A673 (cell line): ENCODE measurements at regions not wholly inside any gene's neighbourhood (a gene's known extent, or its start where the extent isn't known, plus 50 kb on each side); places are given as distances from the start of the nearest gene placed in this dataset.

Source experiments
- BruUV-seq: library from RNA; stranded (reverse); fragments of 400-500 nt; replicated peaks from 2 replicates; lab custom pipeline; 2021; lab: Mats Ljungman, UMichigan
- CTCF ChIA-PET: fragments of 300-600 bp; sonication (Branson Sonifier 250); formaldehyde crosslinking; loops from one replicate; lab custom pipeline; 2022; ENCODE audit warnings: antibody characterized with exemption; lab: Charles Lee
- POLR2A ChIA-PET: fragments of 300-600 bp; sonication (Branson Sonifier 250); formaldehyde crosslinking; loops from one replicate; lab custom pipeline; 2022; ENCODE audit warnings: antibody characterized with exemption; ENCODE audit not compliant: low non-redundant PET; lab: Charles Lee
- DNase-seq: peaks from one replicate; pipeline ENCODE4 v3.0.0-alpha.2; 2015; ENCODE audit warnings: low spot score
- H3K27ac ChIP-seq: fragments of 200-600 bp; sonication (generic); 2 replicates; pipeline ENCODE4 v1.5.1; 2016; ENCODE audit warnings: mixed run types, low read depth, mild to moderate bottlenecking, mixed read lengths, antibody characterized with exemption, low read length; ENCODE audit not compliant: poor library complexity, severe bottlenecking
- H3K27me3 ChIP-seq: fragments of 200-600 bp; sonication (generic); replicated peaks from 2 replicates; pipeline ENCODE4 v1.6.1; 2017; ENCODE audit warnings: mixed run types, low read depth, mild to moderate bottlenecking, mixed read lengths, antibody characterized with exemption, low read length; ENCODE audit not compliant: insufficient read depth, poor library complexity
- H3K36me3 ChIP-seq: fragments of 200-600 bp; sonication (generic); 2 replicates; pipeline ENCODE4 v1.6.1; 2016; ENCODE audit warnings: mixed run types, mild to moderate bottlenecking, mixed read lengths, antibody characterized with exemption, low read length; ENCODE audit not compliant: insufficient read depth, poor library complexity, severe bottlenecking
- H3K4me1 ChIP-seq: fragments of 200-600 bp; sonication (generic); 2 replicates; pipeline ENCODE4 v1.6.1; 2017; ENCODE audit warnings: mixed run types, mild to moderate bottlenecking, mixed read lengths, antibody characterized with exemption, low read length; ENCODE audit not compliant: insufficient read depth, poor library complexity, severe bottlenecking
- H3K4me3 ChIP-seq: fragments of 200-600 bp; sonication (generic); 2 replicates; pipeline ENCODE4 v1.5.1; 2016; ENCODE audit warnings: low read depth, mixed run types, mild to moderate bottlenecking, mixed read lengths, low read length; ENCODE audit not compliant: poor library complexity, severe bottlenecking
- H3K9me3 ChIP-seq: fragments of 200-600 bp; sonication (generic); 2 replicates; pipeline ENCODE4 v1.6.1; 2016; ENCODE audit warnings: mixed run types, low read depth, mild to moderate bottlenecking, mixed read lengths, antibody characterized with exemption, low read length; ENCODE audit not compliant: poor library complexity, severe bottlenecking
- EZH2 ChIP-seq: fragments of 200-600 bp; sonication (generic); IDR thresholded peaks from 2 replicates; pipeline ENCODE4 v1.6.1; 2017; ENCODE audit warnings: borderline replicate concordance, low read depth, mild to moderate bottlenecking, mixed read lengths, antibody characterized with exemption, low read length; ENCODE audit not compliant: poor library complexity, severe bottlenecking
- intact Hi-C: fragments of 100-400 bp; cut with micrococcal nuclease; formaldehyde crosslinking; loops from one replicate; pipeline ENCODE4 v1.10.0; 2022; ENCODE audit not compliant: unreplicated experiment
- TF ChIP-seq, protein P1 (sequence below): fragments of 300-800, 200-600 bp; sonication (generic); conservative IDR thresholded peaks from 2 replicates; pipeline ENCODE4 v1.5.1; 2017; ENCODE audit warnings: low read depth, mild to moderate bottlenecking, antibody characterized with exemption, low read length, moderate library complexity, mixed read lengths

DNA sequence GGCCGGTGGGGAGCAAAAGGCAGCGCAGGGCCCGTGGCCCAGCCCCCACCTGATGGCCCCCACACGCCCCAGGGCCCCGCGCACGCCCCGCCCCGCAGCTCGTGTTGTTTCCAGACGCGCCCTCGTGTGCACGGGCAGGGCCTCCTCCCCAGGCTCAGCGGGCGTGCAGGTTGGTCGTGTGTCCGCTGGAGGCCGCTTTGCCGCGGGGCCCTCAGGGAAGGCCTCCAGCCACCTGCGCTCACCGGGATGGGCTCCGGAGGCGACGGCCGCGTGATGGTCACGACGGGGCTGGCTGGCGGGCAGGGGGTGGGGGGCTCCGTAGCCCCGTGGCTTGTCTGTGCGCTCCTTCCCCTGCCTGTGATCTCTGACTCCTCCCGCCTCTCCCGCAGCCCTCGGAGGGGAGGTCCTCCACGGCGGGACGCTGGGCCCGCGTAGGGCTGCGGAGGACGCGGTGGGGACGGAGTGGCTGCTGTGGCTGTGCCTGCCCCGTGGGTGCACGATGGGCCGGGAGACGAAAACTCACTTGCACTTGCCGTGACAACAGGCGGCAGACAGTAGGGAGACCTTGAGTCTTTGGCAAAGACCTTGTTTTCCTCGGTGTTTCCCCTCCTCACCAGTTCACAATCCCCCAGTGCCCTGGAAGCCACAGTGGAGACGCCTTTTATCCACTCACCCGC, 67.1 kb downstream of the RTP5 start:
- TF ChIP-seq, protein P1, sequence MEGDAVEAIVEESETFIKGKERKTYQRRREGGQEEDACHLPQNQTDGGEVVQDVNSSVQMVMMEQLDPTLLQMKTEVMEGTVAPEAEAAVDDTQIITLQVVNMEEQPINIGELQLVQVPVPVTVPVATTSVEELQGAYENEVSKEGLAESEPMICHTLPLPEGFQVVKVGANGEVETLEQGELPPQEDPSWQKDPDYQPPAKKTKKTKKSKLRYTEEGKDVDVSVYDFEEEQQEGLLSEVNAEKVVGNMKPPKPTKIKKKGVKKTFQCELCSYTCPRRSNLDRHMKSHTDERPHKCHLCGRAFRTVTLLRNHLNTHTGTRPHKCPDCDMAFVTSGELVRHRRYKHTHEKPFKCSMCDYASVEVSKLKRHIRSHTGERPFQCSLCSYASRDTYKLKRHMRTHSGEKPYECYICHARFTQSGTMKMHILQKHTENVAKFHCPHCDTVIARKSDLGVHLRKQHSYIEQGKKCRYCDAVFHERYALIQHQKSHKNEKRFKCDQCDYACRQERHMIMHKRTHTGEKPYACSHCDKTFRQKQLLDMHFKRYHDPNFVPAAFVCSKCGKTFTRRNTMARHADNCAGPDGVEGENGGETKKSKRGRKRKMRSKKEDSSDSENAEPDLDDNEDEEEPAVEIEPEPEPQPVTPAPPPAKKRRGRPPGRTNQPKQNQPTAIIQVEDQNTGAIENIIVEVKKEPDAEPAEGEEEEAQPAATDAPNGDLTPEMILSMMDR, result no peak
- TF ChIP-seq EZH2, result no peak
- BruUV-seq, result no TSS peak
- ChIA-PET POLR2A (no interaction called here), CTCF (no interaction called here)
- Histone ChIP-seq H3K9me3 (peaks cover 5% of the 10 kb centered on the region), H3K27ac (no peak overlapping the region), H3K4me1 (peaks cover 10% of the 10 kb centered on the region), H3K27me3 (no peaks in the 10 kb centered on the region), H3K36me3 (no peaks in the 10 kb centered on the region), H3K4me3 (no peak overlapping the region)
- intact Hi-C loops, result no loop called here
- DNase-seq, result no peak

DNA sequence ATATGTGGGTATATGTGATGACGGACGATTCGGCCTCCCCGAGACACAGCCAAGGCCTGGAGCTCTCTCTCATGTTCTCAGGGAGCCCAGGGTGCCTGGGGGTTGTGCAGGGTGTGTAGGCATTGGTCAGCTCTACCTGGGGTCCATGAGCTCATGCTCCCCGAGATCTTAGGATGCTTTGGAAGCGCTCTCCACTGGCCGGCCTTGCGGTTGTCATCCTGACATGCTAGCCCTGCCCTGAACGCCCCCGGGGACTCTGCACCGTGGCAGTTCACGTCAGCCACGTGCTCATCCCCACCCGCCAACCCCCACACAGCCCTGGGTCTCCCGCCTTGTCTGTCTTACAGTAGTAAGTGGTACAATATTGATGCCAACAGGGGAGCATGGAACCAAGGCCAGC, 67.8 kb downstream of the RTP5 start:
- BruUV-seq, result no TSS peak
- intact Hi-C loops, result no loop called here
- Histone ChIP-seq H3K9me3 (peaks cover 5% of the 10 kb centered on the region), H3K27ac (no peak overlapping the region), H3K36me3 (no peaks in the 10 kb centered on the region), H3K27me3 (no peaks in the 10 kb centered on the region), H3K4me3 (no peak overlapping the region), H3K4me1 (peaks cover 10% of the 10 kb centered on the region)
- CTCF ChIA-PET, result no interaction called here
- POLR2A ChIA-PET, result no interaction called here
- no peak for DNase-seq
- TF ChIP-seq, protein P1, result no peak
- no peak for TF ChIP-seq EZH2

GRCh38 chr2:241939541-241939940, 70.0 kb downstream of the RTP5 start:
- no peaks in the 10 kb centered on the region for H3K36me3 ChIP-seq
- no peaks in the 10 kb centered on the region for H3K27me3 ChIP-seq
- POLR2A ChIA-PET, result no interaction called here
- H3K27ac ChIP-seq, result no peak overlapping the region
- BruUV-seq, result no TSS peak
- DNase-seq, result no peak
- intact Hi-C loops, result no loop called here
- CTCF ChIA-PET, result no interaction called here
- no peaks in the 10 kb centered on the region for H3K4me1 ChIP-seq
- no peak overlapping the region for H3K4me3 ChIP-seq
- TF ChIP-seq, protein P1, result no peak
- no peak for TF ChIP-seq EZH2
- peaks cover 5% of the 10 kb centered on the region for H3K9me3 ChIP-seq
